Trophoblast cell (in vitro differentiated cells and primary cell): ENCODE measurements at regions not wholly inside any gene's neighbourhood (a gene's known extent, or its start where the extent isn't known, plus 50 kb on each side); places are given as distances from the start of the nearest gene placed in this dataset.

Experiments
- DNase-seq, 2 donors: peaks; one replicate each; pipeline ENCODE4 v3.0.0-alpha.2; 2016
- H2AFZ ChIP-seq: 2 replicates; pipeline ENCODE4 v1.6.1; 2013; ENCODE audit warnings: low read length, moderate library complexity, mild to moderate bottlenecking; ENCODE audit not compliant: insufficient read depth, poor library complexity
- H2AK5ac ChIP-seq: 2 replicates; pipeline ENCODE4 v1.6.1; 2013; ENCODE audit warnings: mild to moderate bottlenecking, low read length
- H2BK120ac ChIP-seq: 2 replicates; pipeline ENCODE4 v1.6.1; 2013; ENCODE audit warnings: low read length, mild to moderate bottlenecking, moderate library complexity; ENCODE audit not compliant: insufficient read depth, poor library complexity
- H2BK12ac ChIP-seq: 2 replicates; pipeline ENCODE4 v1.6.1; 2013; ENCODE audit warnings: mild to moderate bottlenecking, low read length, moderate library complexity
- H2BK5ac ChIP-seq: 2 replicates; pipeline ENCODE4 v1.6.1; 2013; ENCODE audit warnings: low read length, low read depth, moderate library complexity, mild to moderate bottlenecking; ENCODE audit not compliant: poor library complexity
- H3K14ac ChIP-seq: 2 replicates; pipeline ENCODE4 v1.6.1; 2013; ENCODE audit warnings: mild to moderate bottlenecking, low read length
- H3K18ac ChIP-seq: 2 replicates; pipeline ENCODE4 v1.6.1; 2013; ENCODE audit warnings: mild to moderate bottlenecking, low read length
- H3K23ac ChIP-seq: 2 replicates; pipeline ENCODE4 v1.6.1; 2013; ENCODE audit warnings: low read length
- H3K27ac ChIP-seq: 2 replicates; pipeline ENCODE4 v1.5.1; 2013; ENCODE audit warnings: low read depth, mild to moderate bottlenecking, inconsistent platforms, low read length, moderate library complexity
- H3K27me3 ChIP-seq: 2 replicates; pipeline ENCODE4 v1.6.1; 2013; ENCODE audit warnings: inconsistent platforms, mild to moderate bottlenecking, low read length, moderate library complexity; ENCODE audit not compliant: insufficient read depth
- H3K36me3 ChIP-seq, 2 experiments: 1 replicate in 1 of 2; 2 replicates in 1 of 2; pipeline ENCODE4 v1.6.1; 2013; ENCODE audit warnings: low read length in 2 of 2, mild to moderate bottlenecking in 2 of 2, moderate library complexity in 1 of 2; ENCODE audit not compliant: insufficient read depth in 2 of 2, control insufficient read depth in 1 of 2
- H3K4ac ChIP-seq: 2 replicates; pipeline ENCODE4 v1.6.1; 2013; ENCODE audit warnings: low read depth, mild to moderate bottlenecking, low read length, moderate library complexity
- H3K4me1 ChIP-seq, 2 experiments: 1 replicate in 1 of 2; 2 replicates in 1 of 2; pipeline ENCODE4 v1.6.1; 2013; ENCODE audit warnings: low read length in 2 of 2, mild to moderate bottlenecking in 2 of 2, moderate library complexity in 1 of 2; ENCODE audit not compliant: insufficient read depth in 2 of 2, control insufficient read depth in 1 of 2
- H3K4me2 ChIP-seq: 2 replicates; pipeline ENCODE4 v1.6.1; 2013; ENCODE audit warnings: inconsistent platforms, mild to moderate bottlenecking, low read length, moderate library complexity
- H3K4me3 ChIP-seq: 2 replicates; pipeline ENCODE4 v1.5.1; 2013; ENCODE audit warnings: mild to moderate bottlenecking, low read depth, low read length, inconsistent platforms
- H3K79me1 ChIP-seq: one replicate; pipeline ENCODE4 v1.6.1; 2013; ENCODE audit warnings: low read length
- H3K79me2 ChIP-seq: 2 replicates; pipeline ENCODE4 v1.6.1; 2013; ENCODE audit warnings: low read length, mild to moderate bottlenecking; ENCODE audit not compliant: control insufficient read depth, insufficient read depth, poor library complexity
- H3K9ac ChIP-seq: 2 replicates; pipeline ENCODE4 v1.6.1; 2013; ENCODE audit warnings: mild to moderate bottlenecking, low read length
- H3K9me3 ChIP-seq: 2 replicates; pipeline ENCODE4 v1.6.1; 2013; ENCODE audit warnings: low read depth, mild to moderate bottlenecking, control low read depth, inconsistent platforms, low read length; ENCODE audit not compliant: insufficient read depth
- H4K12ac ChIP-seq: 2 replicates; pipeline ENCODE4 v1.6.1; 2013; ENCODE audit warnings: low read depth, mild to moderate bottlenecking, low read length, moderate library complexity
- H4K8ac ChIP-seq: 2 replicates; pipeline ENCODE4 v1.6.1; 2013; ENCODE audit warnings: low read depth, mild to moderate bottlenecking, low read length, moderate library complexity
- H4K91ac ChIP-seq: one replicate; pipeline ENCODE4 v1.6.1; 2013; ENCODE audit warnings: low read depth, mild to moderate bottlenecking, low read length, moderate library complexity
- WGBS: extraction: QIAGEN DNeasy Blood & Tissue Kit; methylation state at CpG from one replicate; pipeline ENCODE4 v1.1.7; 2013; ENCODE audit warnings: missing lambda C conversion rate; ENCODE audit not compliant: insufficient read length, insufficient coverage; ENCODE audit errors: extremely low coverage; 5-methylcytosine and 5-hydroxymethylcytosine counted together

- Histone ChIP-seq H3K36me3 (no peaks in the 10 kb centered on the region), H2AFZ (no peak overlapping the region), H3K79me2 (no peaks in the 10 kb centered on the region), H3K4me1 (no peaks in the 10 kb centered on the region), H2AK5ac (no peak overlapping the region), H3K27ac (no peak overlapping the region), H3K4ac (no peak overlapping the region), H4K91ac (no peak overlapping the region), H3K4me3 (no peak overlapping the region), H3K9me3 (no peaks in the 10 kb centered on the region), H3K79me1 (no peaks in the 10 kb centered on the region), H2BK120ac (no peak overlapping the region), H3K23ac (no peak overlapping the region), H2BK12ac (no peak overlapping the region), H4K8ac (no peak overlapping the region), H2BK5ac (no peak overlapping the region), H3K27me3 (no peaks in the 10 kb centered on the region), H4K12ac (no peak overlapping the region), H3K9ac (no peak overlapping the region), H3K4me2 (no peak overlapping the region), H3K18ac (no peak overlapping the region), H3K14ac (no peak overlapping the region)
- DNase-seq: no peak
- WGBS: no CpG with 5 or more reads among the region's 2 CpGs
Measured at GRCh38 chr5:60325870-60326269, 374.1 kb downstream of the DEPDC1B start.

GRCh38 chr5:60323596-60323995, 376.4 kb downstream of the DEPDC1B start:
- Histone ChIP-seq H4K91ac (no peak overlapping the region), H3K9ac (no peak overlapping the region), H3K4me3 (no peak overlapping the region), H2BK12ac (no peak overlapping the region), H2BK5ac (no peak overlapping the region), H3K23ac (no peak overlapping the region), H3K79me1 (no peaks in the 10 kb centered on the region), H3K36me3 (no peaks in the 10 kb centered on the region), H3K4me1 (no peaks in the 10 kb centered on the region), H2AK5ac (no peak overlapping the region), H3K4ac (no peak overlapping the region), H3K14ac (no peak overlapping the region), H3K18ac (no peak overlapping the region), H2BK120ac (no peak overlapping the region), H3K79me2 (no peaks in the 10 kb centered on the region), H4K12ac (no peak overlapping the region), H3K4me2 (no peak overlapping the region), H4K8ac (no peak overlapping the region), H3K9me3 (peaks cover 2% of the 10 kb centered on the region), H2AFZ (no peak overlapping the region), H3K27me3 (no peaks in the 10 kb centered on the region), H3K27ac (no peak overlapping the region)
- peak in 1 of 2 donors; percentile 34 for DNase-seq
- no CpG with 5 or more reads among the region's 3 CpGs for WGBS

GRCh38 chr5:60312098-60312497, 387.9 kb downstream of the DEPDC1B start:
- Histone ChIP-seq H3K4me3 (no peak overlapping the region), H3K79me1 (no peaks in the 10 kb centered on the region), H3K27ac (no peak overlapping the region), H2BK5ac (no peak overlapping the region), H3K18ac (no peak overlapping the region), H3K27me3 (no peaks in the 10 kb centered on the region), H4K91ac (no peak overlapping the region), H4K12ac (no peak overlapping the region), H3K4me1 (no peaks in the 10 kb centered on the region), H3K4ac (no peak overlapping the region), H3K14ac (no peak overlapping the region), H3K23ac (no peak overlapping the region), H2AK5ac (no peak overlapping the region), H2BK120ac (no peak overlapping the region), H3K4me2 (no peak overlapping the region), H3K36me3 (no peaks in the 10 kb centered on the region), H3K9me3 (no peaks in the 10 kb centered on the region), H3K9ac (no peak overlapping the region), H2BK12ac (no peak overlapping the region), H3K79me2 (no peaks in the 10 kb centered on the region), H2AFZ (no peak overlapping the region), H4K8ac (no peak overlapping the region)
- DNase-seq: no peak
- no CpG with 5 or more reads among the region's 2 CpGs for WGBS

GRCh38 chr5:60299944-60300343, 400.0 kb downstream of the DEPDC1B start:
- H3K4me3 ChIP-seq: no peak overlapping the region
- no peaks in the 10 kb centered on the region for H3K79me1 ChIP-seq
- no peaks in the 10 kb centered on the region for H3K36me3 ChIP-seq
- no peaks in the 10 kb centered on the region for H3K4me1 ChIP-seq
- no peak overlapping the region for H3K14ac ChIP-seq
- no peak overlapping the region for H2BK5ac ChIP-seq
- no peak overlapping the region for H3K4me2 ChIP-seq
- WGBS: no CpG with 5 or more reads among the region's 2 CpGs
- no peak overlapping the region for H2AK5ac ChIP-seq
- no peak overlapping the region for H2BK12ac ChIP-seq
- no peak overlapping the region for H2AFZ ChIP-seq
- no peak overlapping the region for H3K27ac ChIP-seq
- H2BK120ac ChIP-seq: no peak overlapping the region
- H3K18ac ChIP-seq: no peak overlapping the region
- no peaks in the 10 kb centered on the region for H3K9me3 ChIP-seq
- H3K27me3 ChIP-seq: no peaks in the 10 kb centered on the region
- no peaks in the 10 kb centered on the region for H3K79me2 ChIP-seq
- H4K91ac ChIP-seq: no peak overlapping the region
- no peak overlapping the region for H4K8ac ChIP-seq
- no peak overlapping the region for H4K12ac ChIP-seq
- DNase-seq: no peak
- H3K23ac ChIP-seq: no peak overlapping the region
- no peak overlapping the region for H3K4ac ChIP-seq
- H3K9ac ChIP-seq: no peak overlapping the region
